H9 (cell line): ENCODE measurements at regions not wholly inside any gene's neighbourhood (a gene's known extent, or its start where the extent isn't known, plus 50 kb on each side); places are given as distances from the start of the nearest gene placed in this dataset.

Experiments used
- DNase-seq: peaks from one replicate; pipeline ENCODE4 v3.0.0-alpha.2; 2017
- H2AFZ ChIP-seq: one replicate; pipeline ENCODE4 v1.6.1; 2013; ENCODE audit warnings: mild to moderate bottlenecking, low read length, control low read depth, moderate library complexity
- H2AK5ac ChIP-seq: 2 replicates; pipeline ENCODE4 v1.6.1; 2013; ENCODE audit warnings: low read length, control low read depth, mixed read lengths; ENCODE audit not compliant: insufficient read length
- H2BK120ac ChIP-seq: one replicate; pipeline ENCODE4 v1.6.1; 2013; ENCODE audit warnings: low read depth, mild to moderate bottlenecking, low read length, control low read depth, inconsistent platforms; ENCODE audit not compliant: poor library complexity, severe bottlenecking
- H2BK12ac ChIP-seq: 2 replicates; pipeline ENCODE4 v1.6.1; 2013; ENCODE audit warnings: low read length, control low read depth, mixed read lengths, low read depth; ENCODE audit not compliant: insufficient read length
- H2BK15ac ChIP-seq: 2 replicates; pipeline ENCODE4 v1.6.1; 2013; ENCODE audit warnings: low read depth, low read length, control low read depth
- H2BK20ac ChIP-seq: one replicate; pipeline ENCODE4 v1.6.1; 2013; ENCODE audit warnings: low read depth, mild to moderate bottlenecking, low read length, control low read depth, inconsistent platforms; ENCODE audit not compliant: poor library complexity, severe bottlenecking
- H2BK5ac ChIP-seq: 2 replicates; pipeline ENCODE4 v1.6.1; 2013; ENCODE audit warnings: low read length, control low read depth, mixed read lengths; ENCODE audit not compliant: insufficient read length
- H3K14ac ChIP-seq: 2 replicates; pipeline ENCODE4 v1.6.1; 2013; ENCODE audit warnings: low read length, control low read depth; ENCODE audit not compliant: insufficient read depth
- H3K18ac ChIP-seq: 2 replicates; pipeline ENCODE4 v1.6.1; 2013; ENCODE audit warnings: low read depth, mild to moderate bottlenecking, mixed read lengths, low read length, control low read depth; ENCODE audit not compliant: insufficient read length
- H3K23ac ChIP-seq: 2 replicates; pipeline ENCODE4 v1.6.1; 2013; ENCODE audit warnings: low read length, control low read depth, mixed read lengths, low read depth; ENCODE audit not compliant: insufficient read length
- H3K23me2 ChIP-seq: 2 replicates; pipeline ENCODE4 v1.6.1; 2013; ENCODE audit warnings: low read depth, mild to moderate bottlenecking, mixed read lengths, low read length, control low read depth; ENCODE audit not compliant: insufficient read length, poor library complexity, severe bottlenecking
- H3K27ac ChIP-seq: 2 replicates; pipeline ENCODE4 v1.5.1; 2013; ENCODE audit warnings: low read length, control low read depth, mixed read lengths, low read depth; ENCODE audit not compliant: insufficient read length
- H3K27me3 ChIP-seq: 2 replicates; pipeline ENCODE4 v1.6.1; 2013; ENCODE audit warnings: low read length, control low read depth, inconsistent platforms; ENCODE audit not compliant: insufficient read depth
- H3K4ac ChIP-seq: 2 replicates; pipeline ENCODE4 v1.6.1; 2013; ENCODE audit warnings: low read depth, mild to moderate bottlenecking, control low read depth, inconsistent platforms, low read length, moderate library complexity
- H3K4me1 ChIP-seq: 2 replicates; pipeline ENCODE4 v1.6.1; 2013; ENCODE audit warnings: low read length, control low read depth, inconsistent platforms; ENCODE audit not compliant: insufficient read depth
- H3K4me2 ChIP-seq: 2 replicates; pipeline ENCODE4 v1.6.1; 2013; ENCODE audit warnings: low read length, control low read depth, mixed read lengths; ENCODE audit not compliant: insufficient read length, insufficient read depth
- H3K56ac ChIP-seq: 2 replicates; pipeline ENCODE4 v1.6.1; 2013; ENCODE audit warnings: low read depth, mild to moderate bottlenecking, mixed read lengths, low read length, control low read depth; ENCODE audit not compliant: insufficient read length
- H3K79me1 ChIP-seq: 2 replicates; pipeline ENCODE4 v1.6.1; 2013; ENCODE audit warnings: low read depth, mild to moderate bottlenecking, moderate library complexity, low read length, control low read depth, inconsistent platforms; ENCODE audit not compliant: insufficient read depth, poor library complexity, severe bottlenecking
- H3K79me2 ChIP-seq: 2 replicates; pipeline ENCODE4 v1.6.1; 2013; ENCODE audit warnings: low read length, control low read depth, inconsistent platforms; ENCODE audit not compliant: insufficient read depth
- H3K9ac ChIP-seq: 2 replicates; pipeline ENCODE4 v1.6.1; 2013; ENCODE audit warnings: low read length, control low read depth, mixed read lengths; ENCODE audit not compliant: insufficient read length; ENCODE audit errors: extremely low read depth
- H3K9me3 ChIP-seq: one replicate; pipeline ENCODE4 v1.6.1; 2013; ENCODE audit warnings: low read depth, low read length, inconsistent platforms; ENCODE audit not compliant: control insufficient read depth
- H3T11ph ChIP-seq: one replicate; pipeline ENCODE4 v1.6.1; 2013; ENCODE audit warnings: mild to moderate bottlenecking, low read length, control low read depth, inconsistent platforms
- H4K20me1 ChIP-seq: one replicate; pipeline ENCODE4 v1.6.1; 2013; ENCODE audit not compliant: control insufficient read depth, insufficient read length, insufficient read depth
- H4K5ac ChIP-seq: 2 replicates; pipeline ENCODE4 v1.6.1; 2013; ENCODE audit warnings: low read depth, mild to moderate bottlenecking, mixed read lengths, low read length, control low read depth; ENCODE audit not compliant: insufficient read length
- H4K8ac ChIP-seq: replicated peaks from 2 replicates; pipeline ENCODE4 v1.6.1; 2013; ENCODE audit warnings: low read length, control low read depth, mixed read lengths, low read depth; ENCODE audit not compliant: insufficient read length
- H4K91ac ChIP-seq: 2 replicates; pipeline ENCODE4 v1.6.1; 2013; ENCODE audit warnings: low read depth, mild to moderate bottlenecking, moderate library complexity, mixed read lengths, low read length, control low read depth; ENCODE audit not compliant: insufficient read length
- H3K27ac Mint-ChIP-seq, 3 experiments: 2 replicates in 2 of 3; 3 replicates in 1 of 3; pipeline ENCODE4 v1.8.0; 2020 to 2021; ENCODE audit warnings: mixed read lengths in 3 of 3, mild to moderate bottlenecking in 1 of 3, moderate library complexity in 1 of 3
- H3K27me3 Mint-ChIP-seq: 2 replicates; pipeline ENCODE4 v1.8.0; 2021; ENCODE audit warnings: low read depth, mild to moderate bottlenecking, moderate library complexity, mixed read lengths
- H3K36me3 Mint-ChIP-seq, 3 experiments: 2 replicates in 2 of 3; 3 replicates in 1 of 3; pipeline ENCODE4 v1.8.0; 2020 to 2021; ENCODE audit warnings: low read depth in 3 of 3, mixed read lengths in 3 of 3; ENCODE audit not compliant: insufficient read depth in 1 of 3
- H3K4me1 Mint-ChIP-seq, 2 experiments: 2 replicates each; pipeline ENCODE4 v1.8.0; 2020; ENCODE audit warnings: mixed read lengths in 2 of 2
- H3K4me3 Mint-ChIP-seq, 2 experiments: 2 replicates in 1 of 2; 3 replicates in 1 of 2; pipeline ENCODE4 v1.8.0; 2020 to 2021; ENCODE audit warnings: mild to moderate bottlenecking in 2 of 2, mixed read lengths in 2 of 2, moderate library complexity in 1 of 2
- H3K9me3 Mint-ChIP-seq, 2 experiments: 2 replicates in 1 of 2; 3 replicates in 1 of 2; pipeline ENCODE4 v1.8.0; 2020; ENCODE audit warnings: mild to moderate bottlenecking in 2 of 2, mixed read lengths in 2 of 2, moderate library complexity in 1 of 2
- CTCF ChIP-seq: fragments of 200-600 bp; sonication (generic); conservative IDR thresholded peaks from 3 replicates; pipeline ENCODE4 v1.8.0; 2021; ENCODE audit warnings: antibody characterized with exemption, mild to moderate bottlenecking
- WGBS: extraction: QIAGEN DNeasy Blood & Tissue Kit; methylation state at CpG from one replicate; pipeline ENCODE4 v1.1.7; 2013; ENCODE audit warnings: missing lambda C conversion rate, low lambda C conversion rate, mixed read lengths; ENCODE audit not compliant: insufficient read length; ENCODE audit errors: extremely low coverage; 5-methylcytosine and 5-hydroxymethylcytosine counted together

- Histone ChIP-seq H2BK20ac (no peak overlapping the region), H3K9ac (no peak overlapping the region), H3K4me1 (no peaks in the 10 kb centered on the region), H3K23me2 (no peaks in the 10 kb centered on the region), H2BK12ac (no peak overlapping the region), H3K27ac (no peak overlapping the region), H3K27me3 (no peaks in the 10 kb centered on the region), H3K23ac (no peak overlapping the region), H3K79me1 (no peaks in the 10 kb centered on the region), H2AK5ac (no peak overlapping the region), H3K79me2 (no peaks in the 10 kb centered on the region), H4K20me1 (no peaks in the 10 kb centered on the region), H3K56ac (no peak overlapping the region), H4K5ac (no peak overlapping the region), H3K4me2 (no peak overlapping the region), H3T11ph (no peak overlapping the region), H4K8ac (no peak overlapping the region), H3K4ac (no peak overlapping the region), H3K9me3 (no peaks in the 10 kb centered on the region), H4K91ac (no peak overlapping the region), H2BK5ac (no peak overlapping the region), H3K18ac (no peak overlapping the region), H2BK15ac (no peak overlapping the region), H2BK120ac (no peak overlapping the region), H2AFZ (no peak overlapping the region), H3K14ac (no peak overlapping the region)
- WGBS: no CpG with 5 or more reads among the region's 4 CpGs
- no peaks in the 10 kb centered on the region; a peak in 1 of 5 replicates for H3K9me3 Mint-ChIP-seq
- no peak for TF ChIP-seq CTCF
- DNase-seq: no peak
- no peaks in the 10 kb centered on the region for H3K27me3 Mint-ChIP-seq
- peaks cover 0 to 2% of the 10 kb centered on the region in 2 experiments; a peak in 1 of 4 replicates for H3K4me1 Mint-ChIP-seq
- H3K36me3 Mint-ChIP-seq: no peaks in the 10 kb centered on the region
- no peak overlapping the region for H3K4me3 Mint-ChIP-seq
- H3K27ac Mint-ChIP-seq: no peak overlapping the region
Measured at GRCh38 chr12:89024580-89024979, 327.7 kb downstream of the DUSP6 start.
